GM21423 (cell line): ENCODE measurements at regions not wholly inside any gene's neighbourhood (a gene's known extent, or its start where the extent isn't known, plus 50 kb on each side); places are given as distances from the start of the nearest gene placed in this dataset.

Experiments
- ATAC-seq: cut with Tn5 transposase; IDR thresholded peaks from one replicate; pipeline ENCODE4 v1.9.1; 2021; ENCODE audit warnings: mild to moderate bottlenecking, moderate library complexity; ENCODE audit not compliant: unreplicated experiment

GRCh38 chr10:130578532-130579289, 442.5 kb downstream of the GLRX3 start:
- no peak for ATAC-seq

- ATAC-seq, result no peak
Measured at GRCh38 chr10:130579913-130580312, 443.7 kb downstream of the GLRX3 start.

- no peak for ATAC-seq
Measured at GRCh38 chr10:130580975-130581374, 444.8 kb downstream of the GLRX3 start.

- ATAC-seq, result no peak
Measured at GRCh38 chr10:130587718-130588117, 451.5 kb downstream of the GLRX3 start.

- ATAC-seq, result no peak
Measured at GRCh38 chr10:130606001-130606405, 469.8 kb downstream of the GLRX3 start.

- ATAC-seq, result no peak
Measured at GRCh38 chr10:130607366-130607765, 471.2 kb downstream of the GLRX3 start.

GRCh38 chr10:130611239-130611638, 475.0 kb downstream of the GLRX3 start:
- no peak for ATAC-seq

- no peak for ATAC-seq
Measured at GRCh38 chr10:130615457-130615856, 479.3 kb downstream of the GLRX3 start.

GRCh38 chr10:130617985-130618384, 481.8 kb downstream of the GLRX3 start:
- ATAC-seq, result no peak

GRCh38 chr10:130618647-130619046, 482.5 kb downstream of the GLRX3 start:
- ATAC-seq, result no peak

- ATAC-seq, result no peak
Measured at GRCh38 chr10:130621231-130621775, 485.1 kb downstream of the GLRX3 start.

GRCh38 chr10:130623680-130624267, 487.6 kb downstream of the GLRX3 start:
- ATAC-seq, result no peak

- no peak for ATAC-seq
Measured at GRCh38 chr10:130627346-130628045, 491.3 kb downstream of the GLRX3 start.

- ATAC-seq, result no peak
Measured at GRCh38 chr10:130630135-130630534, 493.9 kb downstream of the GLRX3 start.

- no peak for ATAC-seq
Measured at GRCh38 chr10:130631142-130632096, 495.2 kb downstream of the GLRX3 start.

GRCh38 chr10:130634816-130635215, 498.6 kb downstream of the GLRX3 start:
- no peak for ATAC-seq

- no peak for ATAC-seq
Measured at GRCh38 chr10:130635528-130635927, 499.3 kb downstream of the GLRX3 start.

- ATAC-seq, result no peak
Measured at GRCh38 chr10:130636313-130636930, 500.2 kb downstream of the GLRX3 start.

GRCh38 chr10:130637089-130637676, 501.0 kb downstream of the GLRX3 start:
- no peak for ATAC-seq

GRCh38 chr10:130638991-130639390, 502.8 kb downstream of the GLRX3 start:
- ATAC-seq, result no peak
